DMS153 treated with DMSO at 0.1 percent for 48 hours (cell line): ENCODE measurements at regions not wholly inside any gene's neighbourhood (a gene's known extent, or its start where the extent isn't known, plus 50 kb on each side); places are given as distances from the start of the nearest gene placed in this dataset.
A peak's percentile ranks its signal among the peaks of the same experiment; 100 is the strongest.
"Not testable (repeated sequence)": the region's sequence is repeated elsewhere in the genome, so short reads cannot be mapped to it uniquely, and the experiment has no call there.

Experiments
- DNase-seq: peaks from one replicate; lab custom pipeline; 2025; ENCODE audit not compliant: unreplicated experiment; lab: John Stamatoyannopoulos, UW

DNA sequence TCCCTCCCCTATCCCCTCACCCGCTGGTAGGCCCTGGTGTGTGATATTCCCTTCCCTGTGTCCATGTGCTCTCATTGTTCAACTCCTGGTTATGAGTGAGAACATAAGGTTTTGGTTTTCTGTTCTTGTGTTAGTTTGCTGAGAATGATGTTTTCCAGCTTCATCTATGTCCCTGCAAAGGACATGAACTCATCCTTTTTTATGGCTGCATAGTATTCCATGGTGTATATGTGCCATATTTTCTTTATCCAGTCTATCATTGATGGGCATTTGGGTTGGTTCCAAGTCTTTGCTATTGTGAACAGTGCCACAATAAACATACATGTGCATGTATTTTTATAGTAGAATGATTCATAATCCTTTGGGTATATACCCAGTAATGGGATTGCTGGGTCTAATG, 217.8 kb downstream of the TLE3 start:
- DNase-seq, result not testable (repeated sequence)

DNA sequence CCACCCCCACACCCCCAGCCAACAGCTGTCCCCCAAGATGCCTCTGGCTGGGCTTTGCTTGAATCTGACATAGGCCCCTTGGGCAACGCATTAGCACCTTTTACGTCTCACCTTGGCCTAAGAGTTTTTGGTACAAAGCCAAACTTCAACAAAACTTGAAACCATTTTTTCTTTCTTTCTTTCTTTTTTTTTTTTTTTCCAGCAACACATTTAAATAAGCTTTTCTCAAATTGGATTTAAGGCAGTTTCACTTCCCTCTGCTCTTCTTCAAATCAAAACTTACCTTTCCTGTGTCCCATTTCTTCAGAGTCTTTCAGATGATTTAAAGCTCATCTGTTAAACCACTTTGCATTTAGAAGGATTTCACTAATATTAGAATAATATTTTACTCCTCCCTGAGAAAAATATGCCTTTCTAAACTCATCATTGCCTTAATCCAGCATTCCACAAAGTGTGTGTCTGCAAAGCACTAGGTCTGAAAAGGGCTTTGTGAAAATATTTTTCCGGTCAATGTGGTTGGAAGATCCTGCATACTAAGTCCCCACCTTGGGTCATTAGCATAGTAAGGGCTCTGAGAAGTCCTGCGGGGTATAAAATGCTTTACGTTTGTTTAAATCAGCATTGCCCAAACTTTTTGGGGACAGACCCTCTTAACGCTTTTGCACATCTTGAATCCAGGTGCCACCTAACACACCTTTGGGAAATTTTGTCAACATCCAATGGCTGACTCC, 217.0 kb downstream of the TLE3 start:
- DNase-seq, result no peak

DNA sequence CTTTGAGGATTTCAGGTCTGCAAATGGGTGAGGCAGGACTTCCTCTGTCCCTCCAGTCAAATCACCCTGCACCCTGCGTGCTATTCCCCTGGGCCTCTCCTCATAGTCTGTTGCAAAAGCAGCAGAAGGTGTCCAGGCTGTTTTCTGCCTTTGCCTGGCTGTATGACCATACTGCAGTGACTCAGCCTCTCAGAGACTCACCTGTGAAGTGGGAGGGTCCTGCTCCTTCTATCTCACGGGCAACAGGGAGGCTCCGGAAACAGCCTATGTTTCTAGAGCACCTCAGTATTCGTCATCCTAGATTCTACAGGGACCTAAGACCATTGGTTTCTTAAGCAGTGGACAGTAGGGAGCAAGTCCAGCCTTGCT, 216.4 kb downstream of the TLE3 start:
- no peak for DNase-seq

DNA sequence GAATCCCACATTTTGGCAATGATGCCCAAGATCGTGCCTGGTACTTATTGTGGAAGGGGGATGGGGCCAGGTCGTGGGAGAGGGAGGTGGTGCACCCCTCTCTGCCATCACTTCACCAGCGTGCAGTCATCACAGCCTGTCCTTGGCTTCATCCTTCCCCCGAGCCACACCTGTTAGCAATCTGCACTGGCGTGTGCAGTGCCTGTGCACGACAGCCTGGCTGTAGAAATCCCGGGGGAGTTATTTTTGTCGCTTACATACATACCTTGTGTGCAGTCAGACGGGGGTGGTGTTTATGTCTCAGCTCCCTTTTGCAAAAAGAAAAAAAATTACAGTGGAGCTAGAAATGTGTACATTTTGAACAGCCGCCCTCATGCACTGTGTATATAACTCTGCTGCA, 216.0 kb downstream of the TLE3 start:
- no peak for DNase-seq

DNA sequence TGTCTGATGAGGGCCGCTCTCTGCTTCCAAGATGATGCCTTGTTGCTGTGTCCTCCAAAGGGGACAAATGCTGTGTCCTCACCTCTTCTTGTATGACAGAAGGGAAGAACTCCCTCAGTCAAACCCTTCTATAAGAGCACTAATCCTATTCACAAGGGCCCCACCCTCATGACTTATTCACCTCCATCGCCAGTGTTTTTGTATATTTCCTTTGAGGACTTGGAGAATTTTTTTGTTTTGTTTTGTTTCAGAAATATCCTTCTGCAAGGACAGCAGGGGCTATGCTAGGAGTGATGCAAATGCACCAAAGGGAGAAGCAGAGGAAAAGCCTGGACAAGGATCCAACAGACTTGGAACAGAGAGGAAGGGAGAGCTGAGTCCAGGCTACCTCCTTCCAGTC, 214.4 kb downstream of the TLE3 start:
- no peak for DNase-seq

DNA sequence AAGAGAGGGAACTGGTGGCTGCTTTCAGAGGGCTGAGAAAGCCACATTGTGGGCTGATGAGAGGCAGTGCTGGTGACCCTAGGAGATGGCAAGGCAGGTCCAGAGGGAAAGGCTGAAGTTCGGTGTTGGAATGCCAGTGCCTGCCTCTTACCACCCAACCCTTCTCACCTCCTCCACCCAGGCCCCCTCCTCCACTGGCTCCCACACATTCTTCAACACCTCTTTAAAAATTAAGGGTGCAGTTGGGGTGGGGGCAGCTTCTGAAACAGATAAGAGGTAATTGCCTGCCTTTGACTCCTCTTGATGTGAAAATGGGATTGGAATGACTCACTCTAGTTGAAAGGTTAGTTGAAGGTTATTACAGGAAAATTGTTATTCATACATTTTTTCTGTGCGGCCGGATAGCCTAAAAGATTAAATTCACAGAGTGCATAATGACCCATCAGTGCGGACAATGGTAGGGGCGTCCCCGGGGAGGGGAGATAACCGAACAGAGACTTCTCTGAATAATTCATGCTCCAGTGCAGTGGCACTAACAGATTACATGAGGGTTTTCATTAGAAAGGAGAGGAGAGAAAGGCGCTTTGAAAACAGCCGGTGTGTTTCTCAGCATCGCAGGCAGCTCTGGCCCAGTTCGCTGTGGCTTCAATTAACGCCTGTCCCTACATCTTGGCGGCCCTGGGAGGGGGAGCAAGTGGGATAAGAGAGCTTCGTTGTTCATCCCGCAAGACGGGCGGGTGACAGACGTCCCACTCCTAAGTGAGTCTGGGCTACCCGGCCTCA, 212.4 kb downstream of the TLE3 start:
- DNase-seq, result no peak

DNA sequence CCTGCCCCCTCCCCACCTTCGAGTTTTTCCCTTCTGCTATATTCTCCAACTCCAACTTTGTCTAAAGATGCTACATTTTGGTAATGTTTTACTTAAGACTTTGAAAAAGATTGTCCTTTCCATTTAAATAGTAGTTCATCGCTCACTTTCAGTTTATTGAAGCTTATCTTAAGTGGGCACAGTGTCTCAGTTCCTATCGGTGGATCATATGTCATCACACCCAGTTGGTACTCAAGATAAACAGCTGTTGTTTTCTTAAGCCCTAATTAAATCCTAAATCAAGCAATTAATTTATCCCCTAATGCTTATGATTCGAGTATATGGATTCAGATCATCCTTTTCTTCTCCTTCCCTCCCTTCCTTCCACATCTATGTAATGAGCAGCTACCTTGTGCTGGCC, 210.7 kb downstream of the TLE3 start:
- no peak for DNase-seq

DNA sequence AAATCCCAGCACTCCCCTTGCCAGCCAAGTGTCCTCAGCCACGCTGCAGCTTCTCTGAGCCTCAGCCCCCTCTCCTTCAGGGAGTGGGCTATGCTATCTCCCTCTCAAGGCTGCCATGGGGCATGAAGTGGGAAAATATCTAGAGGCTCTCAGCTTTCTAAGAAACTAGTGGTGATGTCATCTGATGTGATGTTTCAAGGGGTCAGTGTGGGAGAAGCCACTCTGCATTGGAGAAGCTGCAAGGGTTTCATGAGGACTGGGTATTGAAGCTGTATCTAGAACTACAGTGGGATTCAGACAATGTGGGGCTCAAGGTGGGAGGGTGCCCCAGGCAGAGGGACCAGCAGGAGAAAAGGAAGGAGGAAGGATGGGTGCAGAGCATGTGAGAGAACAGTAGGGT, 210.2 kb downstream of the TLE3 start:
- DNase-seq, result no peak

DNA sequence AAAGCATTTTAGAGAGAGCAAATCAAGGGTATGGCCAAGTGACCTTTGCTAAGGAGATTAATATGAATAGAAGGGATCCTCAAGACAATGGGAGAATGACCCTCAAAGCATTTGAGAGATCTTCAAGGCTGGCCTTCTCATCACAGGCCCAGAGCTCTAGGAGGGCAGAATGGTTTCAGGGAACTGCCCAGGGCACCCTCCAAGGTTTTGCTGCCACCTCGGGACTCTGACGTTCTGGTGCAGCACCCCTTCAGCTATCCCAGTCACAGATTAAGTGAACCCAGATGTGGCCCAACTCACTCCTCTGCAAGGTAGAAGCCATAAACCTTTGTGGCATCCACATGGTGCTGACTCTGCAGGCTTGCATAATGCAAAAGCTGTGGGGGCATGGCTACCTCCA, 209.3 kb downstream of the TLE3 start:
- DNase-seq, result no peak

DNA sequence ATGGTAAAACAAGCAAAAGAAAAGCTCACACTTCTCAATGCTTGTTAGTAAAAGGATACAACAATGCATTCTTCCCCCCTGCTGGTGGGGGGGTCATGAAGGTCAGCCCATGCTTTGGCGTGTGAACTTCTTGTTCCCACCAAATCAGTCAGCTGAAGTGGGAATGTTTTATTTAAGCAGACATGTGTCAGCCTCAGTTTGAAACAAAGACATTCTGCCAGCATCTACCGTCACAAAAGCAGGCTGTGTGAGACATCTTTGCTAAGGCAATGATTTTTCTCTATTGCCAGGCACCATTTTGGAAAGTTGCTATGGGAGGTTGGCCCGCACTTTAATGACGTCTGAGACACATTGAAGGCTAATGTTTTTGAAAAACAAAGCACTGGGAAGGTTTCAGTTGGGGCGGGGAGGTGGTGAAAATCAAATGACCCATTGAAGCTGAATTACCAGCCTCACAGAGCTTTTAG, 206.6 kb downstream of the TLE3 start:
- no peak for DNase-seq

DNA sequence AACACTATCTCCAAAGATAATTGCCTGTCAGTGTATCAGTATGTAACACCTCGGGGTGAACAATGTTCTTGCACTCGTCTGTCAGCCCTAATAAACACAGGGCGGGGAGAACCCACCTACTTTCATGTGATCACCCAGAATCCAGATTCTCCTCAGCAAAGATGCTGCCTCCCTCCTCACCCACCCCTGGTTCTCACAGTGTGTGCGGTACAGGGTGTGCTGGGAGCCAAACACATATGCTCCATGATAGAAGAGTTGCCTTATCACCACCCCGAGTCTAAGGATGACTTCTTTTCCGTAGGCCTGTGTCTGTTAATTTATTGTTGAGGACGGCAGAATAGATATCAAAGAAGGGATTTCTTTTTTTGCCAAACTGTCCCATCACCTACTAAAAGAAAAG, 206.1 kb downstream of the TLE3 start:
- DNase-seq, result no peak

DNA sequence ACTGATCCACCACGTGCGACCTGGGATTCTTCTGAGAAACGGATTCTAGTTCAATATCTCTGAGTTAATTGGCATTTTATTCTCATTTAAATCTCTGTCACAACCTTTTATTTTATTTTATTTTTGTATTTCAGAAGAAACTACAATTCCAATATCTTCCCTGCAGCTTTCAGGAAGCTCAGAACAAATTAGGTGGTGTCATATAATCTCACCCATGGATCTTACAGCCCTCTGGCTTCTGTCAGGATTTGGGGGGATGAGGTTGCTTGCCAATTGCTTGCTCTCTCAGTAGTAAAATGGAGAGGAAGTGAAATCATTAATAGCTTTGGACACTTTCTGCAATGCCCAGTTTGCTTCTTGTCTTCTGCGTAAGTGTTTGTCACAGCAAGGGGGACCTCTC, 205.4 kb downstream of the TLE3 start:
- no peak for DNase-seq

DNA sequence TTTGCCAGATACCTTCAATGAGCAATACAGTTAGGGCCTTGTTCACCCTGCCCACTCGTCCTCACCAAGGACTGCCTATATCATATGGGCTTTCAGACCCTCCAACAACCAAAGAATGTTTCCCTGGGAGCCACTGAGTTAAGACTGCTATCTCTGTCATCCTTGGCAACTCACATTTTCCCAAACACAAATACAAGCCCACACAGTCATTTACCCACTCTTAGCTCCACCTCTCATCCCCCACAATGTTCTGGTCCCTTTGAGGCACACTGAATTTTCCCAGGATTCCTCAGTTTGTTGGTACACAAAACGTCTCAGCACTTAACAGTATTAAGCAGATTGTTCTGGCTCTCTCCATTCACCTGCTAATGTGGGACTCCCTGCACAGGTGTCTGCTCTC, 204.6 kb downstream of the TLE3 start:
- no peak for DNase-seq

DNA sequence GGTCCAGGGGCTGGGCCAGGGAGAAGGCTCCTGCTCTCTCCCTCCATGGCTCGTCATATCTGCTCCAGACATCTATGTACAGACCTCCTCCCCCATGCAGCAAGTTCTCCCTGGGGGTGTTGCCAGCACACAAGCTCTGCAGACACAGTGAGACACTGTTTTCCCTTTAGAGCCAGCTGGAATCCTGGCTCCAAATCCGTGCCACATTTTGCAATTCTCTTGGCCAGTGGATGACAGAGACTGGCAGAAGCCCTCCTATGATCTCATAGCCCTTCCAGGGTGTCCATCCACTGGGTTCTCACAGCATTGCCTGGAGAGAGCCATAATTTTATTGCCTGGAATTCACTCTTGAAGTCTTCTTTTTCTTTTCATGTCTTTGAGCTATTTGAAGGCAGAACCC, 203.9 kb downstream of the TLE3 start:
- DNase-seq, result no peak

DNA sequence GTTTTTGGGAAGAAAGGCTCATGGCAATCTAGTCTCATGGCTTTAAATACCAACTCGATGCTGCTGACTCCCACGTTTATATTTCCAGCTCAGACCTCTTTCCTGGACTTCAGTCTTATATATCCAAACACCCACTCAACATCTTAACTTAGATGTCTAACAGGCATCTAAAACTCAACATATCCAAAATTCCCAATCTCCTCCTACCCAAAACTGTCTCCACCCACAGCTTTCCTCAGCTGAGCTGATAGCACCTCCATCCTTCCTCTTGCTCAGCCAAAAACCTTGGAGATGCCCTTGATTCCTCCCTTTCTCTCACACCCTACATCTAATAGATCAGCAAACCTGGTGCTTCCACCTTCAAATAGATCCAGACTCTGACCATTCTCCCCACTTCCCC, 202.5 kb downstream of the TLE3 start:
- no peak for DNase-seq

DNA sequence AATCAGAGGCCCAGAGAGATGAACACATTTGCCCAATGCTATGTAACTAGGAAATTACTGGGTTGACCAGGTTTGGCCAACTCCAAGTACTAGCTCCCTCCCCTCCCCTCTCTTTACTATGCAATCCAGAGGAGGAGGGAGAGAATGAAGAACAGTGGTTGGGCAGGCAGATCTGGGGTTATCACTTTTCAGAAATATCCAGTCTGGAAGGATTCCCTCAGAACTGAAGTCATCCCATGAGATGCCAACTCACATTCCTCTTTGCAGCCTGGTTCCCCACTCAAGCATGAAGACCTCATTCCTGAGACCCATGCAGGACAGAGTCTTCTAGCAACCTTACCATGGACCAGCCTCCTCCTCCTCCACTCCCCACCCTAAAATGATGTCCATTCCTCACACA, 201.1 kb downstream of the TLE3 start:
- DNase-seq, result no peak

DNA sequence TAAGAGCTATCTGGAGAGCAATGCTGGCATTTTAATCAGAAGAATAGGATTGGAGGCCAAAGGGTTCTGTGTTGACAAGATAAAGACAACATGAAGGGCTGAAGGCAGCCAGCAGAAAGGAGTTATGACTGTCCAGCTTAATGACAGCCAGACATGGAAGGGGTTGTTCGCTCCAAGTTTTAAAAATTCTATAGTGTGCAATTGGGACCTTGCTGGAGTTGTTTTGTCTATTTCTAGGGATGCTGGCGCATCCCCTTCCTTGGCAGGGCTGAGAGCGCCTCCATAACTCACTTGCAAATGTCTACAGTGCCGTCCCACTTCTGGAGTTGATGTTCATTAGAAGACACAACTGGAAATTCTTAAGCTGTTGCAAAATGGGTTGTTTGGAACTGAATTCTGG, 200.7 kb downstream of the TLE3 start:
- DNase-seq, result no peak

DNA sequence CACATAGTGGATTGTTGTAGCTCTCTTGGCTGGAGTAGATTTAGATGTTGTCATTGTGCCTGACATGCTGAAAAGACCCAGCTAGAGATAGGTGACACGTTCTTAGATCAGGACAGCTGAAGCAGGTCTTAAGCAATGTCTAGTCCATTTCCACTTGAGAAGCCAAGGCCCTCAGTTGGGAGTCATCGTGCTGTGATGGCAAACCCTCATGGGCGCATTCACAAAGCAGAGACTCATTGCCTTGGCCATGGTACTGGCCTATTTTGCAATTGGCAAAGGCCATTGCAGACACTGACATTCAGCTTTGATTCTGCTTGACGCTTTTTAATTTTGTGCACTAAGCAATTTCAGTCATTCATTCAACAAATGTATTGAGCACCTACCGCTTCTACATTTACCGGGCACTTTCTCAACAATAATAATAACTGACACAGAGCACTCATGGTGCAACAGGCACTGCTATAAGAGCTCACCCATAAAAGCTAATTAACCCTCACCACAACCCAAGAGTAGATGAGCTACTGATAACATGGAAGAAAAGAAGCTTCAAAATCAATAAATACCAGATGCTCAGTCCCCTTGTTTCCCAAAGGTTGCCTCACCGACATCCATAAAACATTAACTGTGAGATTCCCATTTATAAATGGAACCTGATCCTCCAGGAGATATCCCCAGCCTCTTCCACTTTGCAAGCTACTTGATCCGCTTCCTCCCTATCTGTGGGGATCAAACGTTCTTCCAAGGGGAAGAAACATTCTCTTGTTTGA, 200.1 kb downstream of the TLE3 start:
- peak; percentile 24 for DNase-seq

DNA sequence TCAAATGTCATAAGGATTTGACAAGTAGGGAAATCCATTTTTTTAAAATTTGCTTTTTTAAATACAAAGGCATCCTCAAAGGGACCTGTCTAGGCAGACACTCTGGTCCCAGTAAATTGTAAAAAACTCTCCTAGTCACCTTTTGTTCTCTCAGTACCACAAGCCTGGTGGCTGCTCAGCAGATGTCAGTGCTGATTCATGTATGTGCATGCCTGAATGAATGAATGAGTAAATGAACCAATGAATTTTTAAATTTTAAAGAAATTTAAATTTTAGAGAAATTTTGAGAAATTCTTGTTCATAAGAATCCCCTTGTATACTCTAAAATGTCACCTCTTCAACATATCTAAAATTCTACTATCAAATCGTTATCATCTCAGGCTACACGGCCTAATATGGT, 199.5 kb downstream of the TLE3 start:
- DNase-seq, result peak; percentile 5

DNA sequence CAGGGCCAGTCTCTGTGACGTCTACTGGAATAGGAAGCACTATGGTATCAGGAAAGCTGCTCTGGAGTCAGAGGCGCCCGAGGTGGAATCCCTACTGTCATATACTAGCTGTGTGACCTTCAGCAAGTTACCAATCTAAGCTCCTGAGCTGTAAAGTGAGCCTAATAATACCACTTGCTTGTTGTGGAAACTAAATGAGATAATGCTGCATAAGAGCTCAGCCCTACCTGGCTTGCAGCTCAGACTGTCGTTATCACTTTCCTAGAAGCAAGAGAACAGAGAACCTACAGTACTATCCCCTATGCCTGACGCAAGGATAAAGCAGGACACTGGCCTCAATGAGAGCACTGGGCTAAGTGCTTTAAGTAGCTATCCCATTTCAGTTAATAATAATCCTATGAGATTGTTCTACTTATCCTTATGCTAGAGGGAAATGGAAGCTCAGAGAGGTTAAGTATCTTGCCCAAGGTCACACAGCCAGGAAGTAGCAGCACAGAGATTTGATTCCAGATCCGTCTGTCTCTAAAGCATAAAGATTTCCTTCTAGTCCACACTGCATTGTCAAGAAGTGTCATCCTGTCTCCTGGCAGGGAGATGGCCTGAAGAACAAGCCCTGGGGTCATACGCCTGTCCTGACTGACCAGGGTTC, 195.2 kb downstream of the TLE3 start:
- no peak for DNase-seq
